HG02943 (cell line): ENCODE measurements at regions not wholly inside any gene's neighbourhood (a gene's known extent, or its start where the extent isn't known, plus 50 kb on each side); places are given as distances from the start of the nearest gene placed in this dataset.

ENCODE experiments used
- ATAC-seq: cut with Tn5 transposase; IDR thresholded peaks from one replicate; pipeline ENCODE4 v1.9.1; 2021; ENCODE audit warnings: mild to moderate bottlenecking, low read depth, moderate library complexity; ENCODE audit not compliant: unreplicated experiment

DNA sequence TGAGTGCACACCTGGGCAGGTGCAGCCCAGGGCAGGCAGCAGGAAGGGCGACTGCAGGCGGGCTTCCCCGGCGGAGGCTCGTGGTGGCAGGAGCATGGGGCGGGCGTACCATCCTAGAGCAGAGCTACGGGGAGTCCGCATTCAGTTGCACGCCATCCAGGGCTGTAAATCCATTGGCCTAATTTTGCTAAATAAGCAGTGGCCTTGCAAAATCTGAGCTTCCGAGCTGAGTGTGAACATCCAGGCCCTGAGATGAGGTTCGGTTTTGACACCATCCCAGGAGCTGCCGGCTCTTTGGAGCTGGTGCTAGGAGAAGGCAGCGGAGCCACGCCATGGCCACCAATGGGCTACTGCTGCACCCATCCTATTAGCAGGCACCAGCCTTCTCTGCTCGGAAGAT is 664.8 kb downstream of the BRD1 start:
- no peak for ATAC-seq

GRCh38 chr22:49161002-49161850 is 666.4 kb downstream of the BRD1 start:
- no peak for ATAC-seq

DNA sequence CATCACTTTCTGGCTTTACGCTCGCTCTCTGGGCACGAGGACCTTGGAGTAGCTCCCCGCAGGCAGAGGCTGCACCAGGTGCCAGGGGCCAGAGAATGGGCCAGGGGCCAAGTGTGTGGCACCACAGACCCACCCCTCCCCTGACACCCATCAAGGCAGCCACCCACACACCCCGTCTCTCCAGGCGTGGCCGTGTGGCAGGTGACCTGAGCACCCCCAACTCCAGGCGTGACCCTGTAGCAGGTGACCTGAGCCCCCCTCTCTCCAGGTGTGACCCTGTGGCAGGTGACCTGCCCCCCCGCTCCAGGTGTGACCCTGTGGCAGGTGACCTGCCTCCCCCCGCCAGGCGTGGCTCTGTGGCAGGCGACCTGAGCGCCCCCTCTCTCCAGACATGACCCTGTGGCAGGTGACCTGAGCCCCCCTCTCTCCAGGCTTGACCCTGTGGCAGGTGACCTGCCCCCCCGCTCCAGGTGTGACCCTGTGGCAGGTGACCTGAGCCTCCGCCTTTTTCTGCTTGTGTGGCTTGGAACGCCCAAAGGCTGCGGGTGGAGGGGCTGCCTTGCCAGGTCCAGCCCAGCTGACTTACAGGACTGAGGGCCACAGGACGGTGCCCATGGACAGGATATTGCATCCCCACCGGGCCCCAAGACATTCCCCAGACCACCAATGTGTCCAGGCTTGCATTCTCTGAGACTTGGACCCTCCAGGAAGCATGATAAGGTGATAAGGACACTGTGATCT is 667.2 kb downstream of the BRD1 start:
- ATAC-seq = no peak

DNA sequence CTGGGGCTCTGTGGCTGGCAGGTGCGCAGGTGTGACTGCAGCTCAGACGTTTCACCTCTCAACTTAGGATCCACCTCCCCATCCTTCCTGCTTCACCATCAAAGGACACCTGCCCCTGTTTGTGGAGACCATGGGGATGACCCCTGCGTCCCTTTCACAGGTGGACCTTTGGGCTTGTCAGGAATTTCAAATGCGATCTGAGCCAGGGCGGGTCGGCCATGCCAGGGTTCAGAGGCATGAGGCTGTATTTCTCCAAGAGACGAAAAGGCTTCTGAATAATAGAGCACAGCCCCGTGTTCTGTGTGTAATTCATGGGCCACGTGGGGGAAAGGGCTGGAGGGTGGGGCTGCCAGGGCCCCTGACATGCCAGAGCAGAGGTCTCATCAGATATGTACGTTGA is 668.0 kb downstream of the BRD1 start:
- no peak for ATAC-seq

DNA sequence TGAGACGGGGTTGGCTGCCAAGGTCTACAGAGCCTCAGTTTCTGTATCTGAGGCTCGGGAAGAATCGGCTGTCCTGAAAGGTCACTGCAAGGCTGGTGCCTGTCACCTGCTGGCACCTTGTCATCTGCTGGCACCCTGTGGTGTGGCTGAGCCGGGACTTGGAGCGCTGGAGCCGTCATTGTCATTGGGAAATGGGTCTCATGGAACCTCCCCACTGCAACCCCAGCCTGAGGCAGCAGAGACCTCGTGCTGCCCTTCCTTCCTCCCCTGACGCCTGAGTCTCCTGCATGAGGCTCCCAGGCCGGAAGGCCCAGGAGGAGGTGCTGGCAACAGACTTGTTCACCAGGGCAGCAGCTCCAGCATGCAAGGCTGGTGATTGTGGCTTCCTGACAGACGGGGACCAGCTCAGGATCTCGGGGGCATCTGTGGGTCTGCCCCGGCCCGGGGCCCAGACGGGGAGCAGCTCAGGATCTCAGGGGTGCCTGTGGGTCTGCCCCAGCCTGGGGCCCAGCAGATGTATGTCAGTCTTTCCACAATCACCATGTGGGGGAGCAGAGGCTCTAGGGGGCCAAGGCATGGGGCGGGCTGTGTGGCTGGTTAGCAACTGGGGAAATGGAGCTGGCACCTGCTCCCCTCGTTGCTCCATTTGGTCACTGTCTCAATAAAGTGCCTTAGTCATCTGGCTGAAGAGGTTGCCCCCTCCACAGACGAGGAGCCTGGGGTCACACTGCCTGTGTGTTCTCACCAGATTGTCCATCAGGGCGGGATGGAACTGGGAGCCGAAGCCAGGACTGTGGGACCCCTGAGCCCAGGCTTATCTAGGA is 668.7 kb downstream of the BRD1 start:
- ATAC-seq = no peak

GRCh38 chr22:49157529-49158339 is 669.9 kb downstream of the BRD1 start:
- no peak for ATAC-seq

- no peak for ATAC-seq
These were observed 670.9 kb downstream of the BRD1 start for GRCh38 chr22:49156662-49157285.

DNA sequence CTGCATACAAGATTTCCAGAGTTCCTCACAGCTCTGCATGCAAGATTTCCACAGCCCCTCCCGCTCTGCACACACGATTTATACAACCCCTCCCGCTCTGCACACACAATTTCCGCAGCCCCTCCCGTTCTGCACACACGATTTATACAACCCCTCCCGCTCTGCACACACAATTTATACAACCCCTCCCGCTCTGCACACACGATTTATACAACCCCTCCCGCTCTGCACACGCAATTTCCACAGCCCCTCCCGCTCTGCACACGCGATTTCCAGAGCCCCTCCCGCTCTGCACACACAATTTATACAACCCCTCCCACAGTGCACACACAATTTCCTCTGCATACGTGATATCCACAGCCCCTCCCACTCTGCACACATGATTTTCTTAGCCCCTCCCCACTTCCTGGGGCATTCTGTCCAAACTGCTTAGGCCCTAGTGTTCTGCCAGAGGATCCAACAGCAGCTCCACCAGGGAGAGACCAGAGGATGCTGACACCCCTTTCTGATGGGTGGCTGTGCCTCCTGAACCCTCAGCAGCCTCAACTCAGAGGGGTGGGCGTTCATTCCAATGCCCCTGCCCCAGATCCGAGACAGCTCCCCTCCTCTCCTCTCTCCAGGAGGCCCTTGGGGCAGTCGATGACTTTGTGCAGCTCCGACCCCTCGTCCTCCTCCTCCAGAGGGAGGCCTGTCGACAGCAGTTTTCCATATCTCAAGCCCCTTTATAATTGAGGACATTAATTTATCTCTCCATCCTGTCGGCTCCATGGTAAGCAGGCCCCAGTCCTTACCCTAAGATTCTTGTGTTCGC is 671.7 kb downstream of the BRD1 start:
- ATAC-seq = no peak

GRCh38 chr22:49155039-49155769 is 672.5 kb downstream of the BRD1 start:
- no peak for ATAC-seq

DNA sequence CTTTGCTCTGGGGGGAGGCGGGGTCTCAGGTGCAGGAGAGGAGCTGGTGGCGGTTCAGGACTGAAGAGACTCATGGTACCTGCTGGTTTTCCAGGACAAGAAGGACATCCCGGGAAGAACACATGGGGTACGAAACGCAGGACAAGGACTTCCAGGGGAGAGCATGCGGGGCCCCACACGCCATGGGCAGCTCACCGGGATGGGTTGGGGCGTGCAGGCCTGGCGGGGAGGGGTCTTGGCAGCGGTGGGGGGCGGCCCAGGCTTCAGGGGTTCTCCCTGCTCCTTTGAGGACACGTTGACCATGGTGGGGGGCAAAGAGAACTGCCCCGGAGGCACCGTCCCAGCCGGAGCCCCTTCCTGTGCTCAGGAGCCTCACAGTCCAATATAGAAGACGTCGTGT is 673.2 kb downstream of the BRD1 start:
- ATAC-seq = no peak

DNA sequence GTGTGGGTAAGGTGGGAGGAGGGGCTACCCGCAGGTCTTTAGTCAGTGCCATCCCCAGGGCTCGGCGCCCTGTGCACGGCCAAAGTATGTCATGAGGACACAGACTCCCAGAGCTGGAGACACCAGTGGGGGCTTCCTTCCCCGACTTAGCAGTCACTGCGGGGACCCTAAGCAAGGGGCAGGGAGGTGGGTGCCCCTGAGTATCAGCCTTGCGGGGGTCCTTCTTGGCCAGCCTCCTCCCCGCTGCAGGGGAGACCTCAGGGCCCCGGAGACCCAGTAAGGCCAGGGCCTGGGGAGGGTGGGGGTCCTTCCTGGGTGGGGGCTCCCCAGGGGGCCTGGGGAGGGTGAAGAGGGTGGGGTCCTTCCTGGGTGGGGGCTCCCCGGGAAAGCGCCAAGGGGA is 673.8 kb downstream of the BRD1 start:
- no peak for ATAC-seq

DNA sequence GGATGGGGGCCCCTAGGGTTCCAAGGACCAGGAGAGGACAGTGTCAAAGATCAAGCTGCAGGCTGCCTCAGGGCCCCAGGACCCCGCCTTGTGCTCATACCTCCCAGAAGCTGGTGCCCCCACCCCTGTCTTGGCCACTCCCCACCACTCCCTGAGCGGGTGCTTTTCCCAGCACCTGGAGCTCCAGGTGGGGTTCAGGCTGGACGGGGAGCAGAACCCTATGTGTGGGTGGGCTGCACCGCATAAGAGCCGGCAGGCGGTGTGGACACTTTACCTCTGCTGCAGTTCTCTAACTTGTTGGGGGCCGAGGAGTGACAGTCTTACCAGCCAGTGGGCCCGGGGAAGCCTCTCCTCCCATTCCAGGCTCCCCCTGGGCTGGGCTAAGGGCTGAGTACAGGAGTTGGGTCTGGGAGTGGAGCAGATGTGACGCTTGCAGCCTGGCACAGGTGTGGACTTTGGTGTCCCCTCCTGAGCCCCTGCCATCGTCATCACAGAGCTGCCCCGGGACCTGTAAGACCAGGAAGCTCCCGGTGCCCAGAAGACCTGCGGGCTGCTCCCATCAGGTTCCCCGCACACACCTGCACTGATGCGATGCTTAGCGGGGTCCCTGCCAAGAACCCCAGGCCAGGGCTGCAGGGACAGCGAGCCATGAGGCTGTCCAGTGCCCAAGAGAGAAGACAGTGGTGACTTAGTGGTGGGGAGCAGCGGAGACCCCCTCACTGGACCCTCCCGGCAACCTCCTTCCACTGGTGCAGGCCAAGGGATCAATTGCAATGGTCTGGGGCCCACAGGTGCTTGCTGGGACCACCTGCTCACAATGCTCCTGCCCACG is 674.5 kb downstream of the BRD1 start:
- ATAC-seq = no peak

GRCh38 chr22:49152127-49152938 is 675.3 kb downstream of the BRD1 start:
- ATAC-seq = no peak

DNA sequence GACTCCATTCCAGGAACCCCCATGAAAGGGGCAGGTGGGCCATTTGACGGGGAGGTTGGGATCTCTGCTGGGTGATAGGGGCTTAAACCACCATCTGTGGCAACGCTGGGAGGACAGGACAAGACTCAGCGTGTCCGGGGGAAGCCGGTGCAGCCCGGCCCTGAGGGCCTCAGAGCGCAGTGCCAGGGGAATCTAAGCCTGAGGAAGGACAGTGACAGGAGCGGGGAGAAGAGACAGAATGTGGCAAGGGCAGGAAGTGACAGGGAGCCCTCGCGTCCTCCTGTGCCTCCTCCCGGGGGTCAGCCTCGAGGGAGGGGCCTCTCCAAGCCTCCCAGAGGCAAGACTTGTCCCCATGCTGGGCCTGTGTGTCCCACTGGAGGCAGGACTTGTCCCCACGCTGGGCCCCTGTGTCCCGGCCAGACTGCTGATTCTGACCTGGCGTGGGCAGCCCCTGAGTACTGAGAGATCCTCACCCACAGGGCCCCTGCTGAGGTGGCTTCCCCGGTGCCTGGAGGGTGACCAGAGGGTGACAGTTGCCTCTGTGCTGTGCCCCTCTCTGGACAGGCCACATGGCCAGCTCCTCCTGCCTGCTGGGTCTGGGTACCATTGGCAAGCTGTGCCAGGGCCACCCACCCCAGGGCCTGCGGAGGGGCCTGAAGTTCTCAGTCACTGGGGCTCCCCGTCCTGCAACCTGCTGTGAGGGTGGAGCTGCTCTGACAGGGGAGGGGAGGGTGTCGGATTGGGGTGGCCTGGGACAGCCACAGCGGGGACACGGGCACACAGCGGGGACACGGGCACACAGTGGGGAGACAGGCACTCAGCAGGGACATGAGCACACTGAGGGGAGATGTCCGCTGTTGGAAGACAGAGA is 676.2 kb downstream of the BRD1 start:
- ATAC-seq = no peak

- no peak for ATAC-seq
These were observed 676.9 kb downstream of the BRD1 start for GRCh38 chr22:49150801-49151221.
